CD4-positive, alpha-beta T cell (primary cell): ENCODE measurements at regions not wholly inside any gene's neighbourhood (a gene's known extent, or its start where the extent isn't known, plus 50 kb on each side); places are given as distances from the start of the nearest gene placed in this dataset.

Experiments used
- ATAC-seq: fragments of 200-7000 bp; cut with Tn5 transposase; one replicate; pipeline ENCODE4 v1.10.0; 2022; ENCODE audit warnings: mild to moderate bottlenecking; ENCODE audit not compliant: poor library complexity
- CTCF ChIA-PET: fragments of 350-600 bp; sonication (Branson Sonifier 250); formaldehyde crosslinking; loops from one replicate; lab custom pipeline; 2021; ENCODE audit warnings: antibody characterized with exemption, inconsistent platforms; lab: Charles Lee
- POLR2A ChIA-PET: fragments of 350-600 bp; sonication (Branson Sonifier 250); formaldehyde crosslinking; loops from one replicate; lab custom pipeline; 2021; ENCODE audit warnings: antibody characterized with exemption, inconsistent platforms; lab: Charles Lee
- DNase-seq, 14 experiments: peaks; one replicate each; pipeline ENCODE4 v3.0.0-alpha.2; 2013 to 2020; ENCODE audit warnings: mixed read lengths in 2 of 14
- H3K27ac ChIP-seq, 2 donors: one replicate each; pipeline versions ENCODE4 v1.5.1 to v1.7.0; 2013; ENCODE audit warnings: low read length in 2 of 2, low read depth in 1 of 2, mild to moderate bottlenecking in 1 of 2
- H3K27me3 ChIP-seq, 2 experiments: 1 replicate in 1 of 2; 2 replicates in 1 of 2; pipeline versions ENCODE4 v1.6.1 to v1.7.0; 2013; ENCODE audit warnings: low read length in 2 of 2, control low read depth in 1 of 2, mild to moderate bottlenecking in 1 of 2, moderate library complexity in 1 of 2; ENCODE audit not compliant: insufficient read depth in 2 of 2, control insufficient read depth in 1 of 2
- H3K36me3 ChIP-seq: one replicate; pipeline ENCODE4 v1.6.1; 2013; ENCODE audit warnings: low read length, control low read depth; ENCODE audit not compliant: insufficient read depth
- H3K4me1 ChIP-seq: one replicate; pipeline ENCODE4 v1.6.1; 2013; ENCODE audit warnings: low read length, control low read depth; ENCODE audit not compliant: insufficient read depth
- H3K4me3 ChIP-seq: one replicate; pipeline ENCODE4 v1.5.1; 2013; ENCODE audit warnings: mild to moderate bottlenecking, low read length, moderate library complexity
- H3K9me3 ChIP-seq, 2 experiments: 1 replicate in 1 of 2; 2 replicates in 1 of 2; pipeline versions ENCODE4 v1.6.1 to v1.7.0; 2013; ENCODE audit warnings: low read length in 2 of 2, mild to moderate bottlenecking in 2 of 2, control low read depth in 1 of 2, moderate library complexity in 1 of 2; ENCODE audit not compliant: control insufficient read depth in 1 of 2, insufficient read depth in 1 of 2
- H3K27ac Mint-ChIP-seq: one replicate; pipeline ENCODE4 v1.8.0; 2020; ENCODE audit warnings: mixed read lengths
- H3K27me3 Mint-ChIP-seq: one replicate; pipeline ENCODE4 v1.8.0; 2021; ENCODE audit warnings: mixed read lengths
- H3K36me3 Mint-ChIP-seq: one replicate; pipeline ENCODE4 v1.8.0; 2021; ENCODE audit warnings: low read depth, mixed read lengths
- H3K4me1 Mint-ChIP-seq: one replicate; pipeline ENCODE4 v1.8.0; 2021; ENCODE audit warnings: low read depth, mixed read lengths
- H3K4me3 Mint-ChIP-seq: one replicate; pipeline ENCODE4 v1.8.0; 2020; ENCODE audit warnings: mild to moderate bottlenecking, mixed read lengths
- H3K9me3 Mint-ChIP-seq: one replicate; pipeline ENCODE4 v1.8.0; 2020; ENCODE audit warnings: mixed read lengths
- intact Hi-C, 2 experiments: fragments of 100-400 bp; cut with DNase I in 1 of 2; cut with micrococcal nuclease in 1 of 2; formaldehyde crosslinking; loops; one replicate each; pipeline versions ENCODE4 v1.15.1 to v1.9.0; 2023 to 2025; cut with DNase I, micrococcal nuclease
- TF ChIP-seq, protein P1 (sequence below): fragments of 200-600 bp; IDR thresholded peaks from one replicate; pipeline ENCODE4 v1.8.0; 2022; ENCODE audit warnings: antibody characterized with exemption, mild to moderate bottlenecking

DNA sequence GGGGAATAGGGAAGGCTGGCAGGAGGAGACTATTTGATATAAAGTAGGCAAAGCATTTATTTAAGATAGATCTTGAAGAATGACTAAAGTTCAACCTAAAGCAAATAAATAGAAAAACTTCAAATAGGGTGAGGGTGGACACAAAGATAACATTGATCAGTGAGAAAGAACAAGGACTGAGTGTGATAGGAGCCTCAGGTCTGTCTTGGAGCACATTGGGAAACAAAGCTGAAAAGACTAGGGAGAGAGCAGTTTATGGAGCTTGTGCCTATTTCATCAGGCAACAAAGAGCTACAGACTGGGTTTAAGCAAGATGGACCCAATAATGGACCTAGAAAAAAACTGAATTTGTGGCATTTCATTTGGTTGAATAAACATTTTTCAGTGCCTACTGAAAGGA lies 425.6 kb downstream of the SMARCA1 start:
- no peak overlapping the region for H3K4me3 ChIP-seq
- Mint-ChIP-seq H3K27me3 (peaks cover 6% of the 10 kb centered on the region), H3K4me3 (no peak overlapping the region), H3K4me1 (no peaks in the 10 kb centered on the region), H3K9me3 (no peaks in the 10 kb centered on the region), H3K36me3 (no peaks in the 10 kb centered on the region), H3K27ac (no peak overlapping the region)
- TF ChIP-seq, protein P1, sequence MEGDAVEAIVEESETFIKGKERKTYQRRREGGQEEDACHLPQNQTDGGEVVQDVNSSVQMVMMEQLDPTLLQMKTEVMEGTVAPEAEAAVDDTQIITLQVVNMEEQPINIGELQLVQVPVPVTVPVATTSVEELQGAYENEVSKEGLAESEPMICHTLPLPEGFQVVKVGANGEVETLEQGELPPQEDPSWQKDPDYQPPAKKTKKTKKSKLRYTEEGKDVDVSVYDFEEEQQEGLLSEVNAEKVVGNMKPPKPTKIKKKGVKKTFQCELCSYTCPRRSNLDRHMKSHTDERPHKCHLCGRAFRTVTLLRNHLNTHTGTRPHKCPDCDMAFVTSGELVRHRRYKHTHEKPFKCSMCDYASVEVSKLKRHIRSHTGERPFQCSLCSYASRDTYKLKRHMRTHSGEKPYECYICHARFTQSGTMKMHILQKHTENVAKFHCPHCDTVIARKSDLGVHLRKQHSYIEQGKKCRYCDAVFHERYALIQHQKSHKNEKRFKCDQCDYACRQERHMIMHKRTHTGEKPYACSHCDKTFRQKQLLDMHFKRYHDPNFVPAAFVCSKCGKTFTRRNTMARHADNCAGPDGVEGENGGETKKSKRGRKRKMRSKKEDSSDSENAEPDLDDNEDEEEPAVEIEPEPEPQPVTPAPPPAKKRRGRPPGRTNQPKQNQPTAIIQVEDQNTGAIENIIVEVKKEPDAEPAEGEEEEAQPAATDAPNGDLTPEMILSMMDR: no peak
- ChIA-PET CTCF (no interaction called here), POLR2A (no interaction called here)
- no peak overlapping the region for H3K27ac ChIP-seq
- H3K4me1 ChIP-seq: no peaks in the 10 kb centered on the region
- H3K27me3 ChIP-seq: no peaks in the 10 kb centered on the region
- H3K9me3 ChIP-seq: no peaks in the 10 kb centered on the region
- H3K36me3 ChIP-seq: no peaks in the 10 kb centered on the region
- intact Hi-C loops: no loop called here
- no peak for DNase-seq
- ATAC-seq: no peak

DNA sequence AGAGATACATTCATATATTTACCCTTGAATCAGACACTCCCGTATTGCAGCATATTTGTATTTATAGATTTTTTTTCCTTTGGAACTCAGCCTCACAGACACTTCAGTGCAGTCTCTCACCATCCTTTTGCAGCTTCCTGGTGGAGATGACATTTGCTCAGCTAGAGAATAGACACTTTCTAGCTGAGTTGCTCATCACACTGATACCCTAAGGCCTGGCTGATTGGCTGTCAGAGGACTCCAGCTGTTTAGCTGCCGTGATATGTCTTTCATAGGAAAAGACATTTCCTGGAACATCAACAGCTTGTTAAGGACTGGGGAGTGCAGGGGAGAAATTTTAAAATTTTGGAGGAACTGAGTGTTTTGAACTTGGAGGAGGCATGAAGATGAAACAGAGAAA lies 429.6 kb downstream of the SMARCA1 start:
- ChIA-PET CTCF (no interaction called here), POLR2A (no interaction called here)
- Histone ChIP-seq H3K4me3 (no peak overlapping the region), H3K9me3 (no peaks in the 10 kb centered on the region), H3K27ac (no peak overlapping the region), H3K36me3 (no peaks in the 10 kb centered on the region), H3K4me1 (no peaks in the 10 kb centered on the region), H3K27me3 (no peaks in the 10 kb centered on the region)
- H3K36me3 Mint-ChIP-seq: no peaks in the 10 kb centered on the region
- TF ChIP-seq, protein P1: no peak
- ATAC-seq (no peak), DNase-seq (no peak)
- no peak overlapping the region for H3K27ac Mint-ChIP-seq
- intact Hi-C loops: no loop called here
- peaks cover 6% of the 10 kb centered on the region for H3K27me3 Mint-ChIP-seq
- no peak overlapping the region for H3K4me3 Mint-ChIP-seq
- no peaks in the 10 kb centered on the region for H3K9me3 Mint-ChIP-seq
- H3K4me1 Mint-ChIP-seq: no peaks in the 10 kb centered on the region

DNA sequence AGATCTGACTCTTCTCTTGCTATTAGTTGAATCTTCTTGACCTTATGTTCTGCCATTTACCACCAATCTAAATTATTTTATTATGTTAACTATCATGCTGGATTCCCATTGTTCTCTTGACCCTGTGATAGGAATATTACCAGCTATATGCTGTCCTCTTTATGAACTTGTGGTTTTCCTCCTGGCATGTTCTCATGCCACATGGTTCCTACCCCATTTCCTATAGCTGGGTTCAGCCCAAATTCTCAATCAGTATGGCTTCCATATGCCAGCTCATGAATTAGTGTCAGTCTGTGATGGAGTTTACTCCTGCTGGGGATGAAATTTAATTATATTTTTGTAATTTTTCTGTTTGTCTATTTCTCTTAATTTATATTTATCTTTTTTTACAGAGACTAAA lies 430.5 kb downstream of the SMARCA1 start:
- Mint-ChIP-seq H3K36me3 (no peaks in the 10 kb centered on the region), H3K4me1 (no peaks in the 10 kb centered on the region), H3K27ac (no peak overlapping the region), H3K27me3 (peaks cover 5% of the 10 kb centered on the region), H3K9me3 (no peaks in the 10 kb centered on the region), H3K4me3 (no peak overlapping the region)
- no peak for ATAC-seq
- H3K27ac ChIP-seq: no peak overlapping the region
- TF ChIP-seq, protein P1: no peak
- no peaks in the 10 kb centered on the region for H3K36me3 ChIP-seq
- ChIA-PET POLR2A (no interaction called here), CTCF (interaction anchor here (0.7 kb wide), 1 partner anchor 15 kb away, joined by 3 read pairs; no protein-coding TSS in a partner anchor)
- DNase-seq: no peak
- intact Hi-C loops: no loop called here
- H3K4me3 ChIP-seq: no peak overlapping the region
- no peaks in the 10 kb centered on the region for H3K9me3 ChIP-seq
- H3K27me3 ChIP-seq: no peaks in the 10 kb centered on the region
- H3K4me1 ChIP-seq: no peaks in the 10 kb centered on the region
